ENCODE measurements at regions not wholly inside any gene's neighbourhood (a gene's known extent, or its start where the extent isn't known, plus 50 kb on each side); places are given as distances from the start of the nearest gene placed in this dataset.
"Not testable (repeated sequence)": the region's sequence is repeated elsewhere in the genome, so short reads cannot be mapped to it uniquely, and the experiment has no call there.

GRCh38 chr10:47656732-47657131, 106.7 kb downstream of the SYT15B start:
- H3K4me3 ChIP-seq; H3K9ac ChIP-seq (ENCODE audit: insufficient read depth in 1 of 2, low read length in 2 of 2); H3K9me3 ChIP-seq (ENCODE audit: control insufficient read depth in 4 of 4, insufficient read depth in 3 of 4, low read length in 3 of 4); DNase-seq; H3K36me3 ChIP-seq (ENCODE audit: control insufficient read depth in 4 of 4, insufficient read depth in 4 of 4, low read length in 4 of 4); ATAC-seq (ENCODE audit: insufficient read depth, low FRiP score); H3K27ac ChIP-seq (ENCODE audit: low read depth in 1 of 2, low read length in 1 of 2); H3K27me3 ChIP-seq (ENCODE audit: control insufficient read depth in 3 of 3, insufficient read depth in 3 of 3, low read length in 2 of 3); H3K4me1 ChIP-seq (ENCODE audit: control insufficient read depth in 5 of 5, insufficient read depth in 5 of 5, low read length in 5 of 5): not testable (repeated sequence)
- no CpG with 5 or more reads among the region's 2 CpGs for WGBS, 2 donors

- WGBS, 2 donors = 60 to 91% methylated on average over 2 of the region's 4 CpGs
- not testable (repeated sequence) for ATAC-seq (ENCODE audit: insufficient read depth, low FRiP score); H3K36me3 ChIP-seq (ENCODE audit: control insufficient read depth in 4 of 4, insufficient read depth in 4 of 4, low read length in 4 of 4); H3K4me1 ChIP-seq (ENCODE audit: control insufficient read depth in 5 of 5, insufficient read depth in 5 of 5, low read length in 5 of 5); H3K4me3 ChIP-seq; DNase-seq; H3K9me3 ChIP-seq (ENCODE audit: control insufficient read depth in 4 of 4, insufficient read depth in 3 of 4, low read length in 3 of 4); H3K27me3 ChIP-seq (ENCODE audit: control insufficient read depth in 3 of 3, insufficient read depth in 3 of 3, low read length in 2 of 3); H3K27ac ChIP-seq (ENCODE audit: low read depth in 1 of 2, low read length in 1 of 2); H3K9ac ChIP-seq (ENCODE audit: insufficient read depth in 1 of 2, low read length in 2 of 2)
These were observed 109.2 kb downstream of the SYT15B start for GRCh38 chr10:47654161-47654560.

- H3K9me3 ChIP-seq (ENCODE audit: control insufficient read depth in 4 of 4, insufficient read depth in 3 of 4, low read length in 3 of 4); H3K4me1 ChIP-seq (ENCODE audit: control insufficient read depth in 5 of 5, insufficient read depth in 5 of 5, low read length in 5 of 5); H3K27ac ChIP-seq (ENCODE audit: low read depth in 1 of 2, low read length in 1 of 2); ATAC-seq (ENCODE audit: insufficient read depth, low FRiP score); H3K4me3 ChIP-seq; H3K36me3 ChIP-seq (ENCODE audit: control insufficient read depth in 4 of 4, insufficient read depth in 4 of 4, low read length in 4 of 4); H3K9ac ChIP-seq (ENCODE audit: insufficient read depth in 1 of 2, low read length in 2 of 2); H3K27me3 ChIP-seq (ENCODE audit: control insufficient read depth in 3 of 3, insufficient read depth in 3 of 3, low read length in 2 of 3); DNase-seq: not testable (repeated sequence)
- no CpG with 5 or more reads among the region's 2 CpGs for WGBS, 2 donors
These were observed 114.8 kb downstream of the SYT15B start for GRCh38 chr10:47648594-47648993.

- H3K36me3 ChIP-seq (ENCODE audit: control insufficient read depth in 4 of 4, insufficient read depth in 4 of 4, low read length in 4 of 4); H3K4me1 ChIP-seq (ENCODE audit: control insufficient read depth in 5 of 5, insufficient read depth in 5 of 5, low read length in 5 of 5); ATAC-seq (ENCODE audit: insufficient read depth, low FRiP score); H3K27me3 ChIP-seq (ENCODE audit: control insufficient read depth in 3 of 3, insufficient read depth in 3 of 3, low read length in 2 of 3); H3K9ac ChIP-seq (ENCODE audit: insufficient read depth in 1 of 2, low read length in 2 of 2); H3K9me3 ChIP-seq (ENCODE audit: control insufficient read depth in 4 of 4, insufficient read depth in 3 of 4, low read length in 3 of 4); H3K27ac ChIP-seq (ENCODE audit: low read depth in 1 of 2, low read length in 1 of 2); H3K4me3 ChIP-seq: not testable (repeated sequence)
- peak in 1 of 3 donors; percentile 4 for DNase-seq
- WGBS, 2 donors = 37 to 47% methylated on average over 3 of the region's 3 CpGs
These were observed 115.8 kb downstream of the SYT15B start for GRCh38 chr10:47647523-47648101.

- not testable (repeated sequence) for H3K27ac ChIP-seq (ENCODE audit: low read depth in 1 of 2, low read length in 1 of 2); H3K36me3 ChIP-seq (ENCODE audit: control insufficient read depth in 4 of 4, insufficient read depth in 4 of 4, low read length in 4 of 4); H3K4me3 ChIP-seq; H3K27me3 ChIP-seq (ENCODE audit: control insufficient read depth in 3 of 3, insufficient read depth in 3 of 3, low read length in 2 of 3); H3K4me1 ChIP-seq (ENCODE audit: control insufficient read depth in 5 of 5, insufficient read depth in 5 of 5, low read length in 5 of 5); H3K9ac ChIP-seq (ENCODE audit: insufficient read depth in 1 of 2, low read length in 2 of 2); H3K9me3 ChIP-seq (ENCODE audit: control insufficient read depth in 4 of 4, insufficient read depth in 3 of 4, low read length in 3 of 4)
- ATAC-seq (ENCODE audit: insufficient read depth, low FRiP score) = peak; percentile 41
- DNase-seq = peak in 1 of 3 donors; percentile 58
- 0 to 5% methylated on average over 1 of the region's 2 CpGs for WGBS, 2 donors
These were observed 116.6 kb downstream of the SYT15B start for GRCh38 chr10:47646686-47647273.

GRCh38 chr10:47626975-47627374, 103.5 kb upstream of the AGAP9 start:
- not testable (repeated sequence) for H3K9ac ChIP-seq (ENCODE audit: insufficient read depth in 1 of 2, low read length in 2 of 2); H3K4me1 ChIP-seq (ENCODE audit: control insufficient read depth in 5 of 5, insufficient read depth in 5 of 5, low read length in 5 of 5); H3K36me3 ChIP-seq (ENCODE audit: control insufficient read depth in 4 of 4, insufficient read depth in 4 of 4, low read length in 4 of 4); ATAC-seq (ENCODE audit: insufficient read depth, low FRiP score); H3K4me3 ChIP-seq; DNase-seq; H3K27me3 ChIP-seq (ENCODE audit: control insufficient read depth in 3 of 3, insufficient read depth in 3 of 3, low read length in 2 of 3); H3K9me3 ChIP-seq (ENCODE audit: control insufficient read depth in 4 of 4, insufficient read depth in 3 of 4, low read length in 3 of 4); H3K27ac ChIP-seq (ENCODE audit: low read depth in 1 of 2, low read length in 1 of 2)
- 100% methylated on average over 1 of the region's 1 CpG; no CpG with 5 or more reads in 1 of the 2 donors for WGBS, 2 donors

GRCh38 chr10:47622719-47623118, 99.3 kb upstream of the AGAP9 start:
- not testable (repeated sequence) for H3K9ac ChIP-seq (ENCODE audit: insufficient read depth in 1 of 2, low read length in 2 of 2); H3K9me3 ChIP-seq (ENCODE audit: control insufficient read depth in 4 of 4, insufficient read depth in 3 of 4, low read length in 3 of 4); DNase-seq; H3K4me1 ChIP-seq (ENCODE audit: control insufficient read depth in 5 of 5, insufficient read depth in 5 of 5, low read length in 5 of 5); H3K27ac ChIP-seq (ENCODE audit: low read depth in 1 of 2, low read length in 1 of 2); H3K36me3 ChIP-seq (ENCODE audit: control insufficient read depth in 4 of 4, insufficient read depth in 4 of 4, low read length in 4 of 4); H3K4me3 ChIP-seq; ATAC-seq (ENCODE audit: insufficient read depth, low FRiP score); H3K27me3 ChIP-seq (ENCODE audit: control insufficient read depth in 3 of 3, insufficient read depth in 3 of 3, low read length in 2 of 3)
- WGBS, 2 donors = 63 to 71% methylated on average over 2 of the region's 2 CpGs

GRCh38 chr10:47619300-47620012, 96.0 kb upstream of the AGAP9 start:
- not testable (repeated sequence) for H3K27me3 ChIP-seq (ENCODE audit: control insufficient read depth in 3 of 3, insufficient read depth in 3 of 3, low read length in 2 of 3); H3K27ac ChIP-seq (ENCODE audit: low read depth in 1 of 2, low read length in 1 of 2); H3K4me3 ChIP-seq; H3K9ac ChIP-seq (ENCODE audit: insufficient read depth in 1 of 2, low read length in 2 of 2); ATAC-seq (ENCODE audit: insufficient read depth, low FRiP score); H3K36me3 ChIP-seq (ENCODE audit: control insufficient read depth in 4 of 4, insufficient read depth in 4 of 4, low read length in 4 of 4); H3K9me3 ChIP-seq (ENCODE audit: control insufficient read depth in 4 of 4, insufficient read depth in 3 of 4, low read length in 3 of 4); H3K4me1 ChIP-seq (ENCODE audit: control insufficient read depth in 5 of 5, insufficient read depth in 5 of 5, low read length in 5 of 5)
- peak in 2 of 3 donors; percentile 0 to 54 for DNase-seq
- WGBS, 2 donors = 72 to 84% methylated on average over 2 of the region's 3 CpGs

Data from lung (tissue), 9 donors.